Mucosa of gallbladder (tissue), 1 donor: ENCODE measurements at regions not wholly inside any gene's neighbourhood (a gene's known extent, or its start where the extent isn't known, plus 50 kb on each side); places are given as distances from the start of the nearest gene placed in this dataset.
"Not testable (repeated sequence)": the region's sequence is repeated elsewhere in the genome, so short reads cannot be mapped to it uniquely, and the experiment has no call there.

Source experiments
- DNase-seq: peaks from one replicate; pipeline ENCODE4 v3.0.0-alpha.2; 2020; ENCODE audit warnings: low spot score
- donor health status: DM: no; HTN: no; CAD: no.

GRCh38 chr12:84382486-84382885 lies 530.1 kb downstream of the SLC6A15 start:
- DNase-seq: not testable (repeated sequence)

GRCh38 chr12:84376320-84376719 lies 536.3 kb downstream of the SLC6A15 start:
- DNase-seq: no peak

DNA sequence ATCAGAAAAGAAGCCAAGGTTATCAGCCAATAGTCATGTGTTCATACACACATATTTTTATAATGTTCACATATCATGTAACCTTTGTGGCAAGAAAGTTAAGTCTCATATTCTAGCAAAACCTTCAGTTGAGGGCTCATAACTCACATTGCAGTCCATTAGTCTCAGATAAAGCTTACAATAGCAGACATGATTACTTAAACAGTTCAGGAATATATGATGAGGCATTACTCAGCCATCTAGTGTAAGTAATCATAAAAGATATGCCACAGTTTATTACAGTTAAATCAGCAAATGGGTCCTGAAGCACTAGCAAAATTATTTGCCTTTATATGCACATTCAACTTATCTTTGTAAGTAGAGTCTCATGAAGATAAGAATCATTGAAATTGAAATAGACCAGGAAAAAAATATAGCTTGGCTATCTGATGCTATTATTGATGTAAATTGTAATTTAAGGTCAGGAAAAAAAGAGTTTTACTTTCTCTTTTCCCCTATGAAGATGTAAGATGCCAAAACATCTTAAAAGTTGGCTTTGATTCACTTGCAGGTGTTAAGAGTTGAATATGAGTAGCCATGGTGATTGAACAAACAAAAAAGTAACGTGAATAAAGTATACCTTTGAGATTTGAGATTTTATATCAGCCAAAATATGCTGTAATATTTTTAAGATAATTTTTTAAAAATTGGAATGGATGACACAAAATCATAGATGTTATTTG lies 537.0 kb downstream of the SLC6A15 start:
- DNase-seq: no peak

DNA sequence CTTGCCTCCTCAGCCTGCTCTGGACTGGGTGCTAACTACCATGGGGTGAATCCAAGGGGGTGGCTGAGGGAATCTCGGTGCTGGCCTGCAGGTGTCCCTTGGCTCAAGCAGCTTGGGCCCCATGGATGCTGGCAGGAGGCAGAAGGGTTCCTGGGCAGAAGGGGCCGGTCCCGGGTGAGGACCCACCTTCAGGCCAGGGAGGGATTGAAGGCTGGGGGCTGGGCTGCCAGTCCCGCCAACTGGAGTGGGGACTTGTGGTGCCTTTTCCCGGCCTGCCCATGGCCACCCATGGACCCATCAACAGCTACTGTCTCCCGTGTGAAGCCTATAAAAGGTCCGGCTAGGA lies 550.1 kb downstream of the SLC6A15 start:
- DNase-seq: no peak

GRCh38 chr12:84361651-84362551 lies 550.7 kb downstream of the SLC6A15 start:
- DNase-seq: no peak

DNA sequence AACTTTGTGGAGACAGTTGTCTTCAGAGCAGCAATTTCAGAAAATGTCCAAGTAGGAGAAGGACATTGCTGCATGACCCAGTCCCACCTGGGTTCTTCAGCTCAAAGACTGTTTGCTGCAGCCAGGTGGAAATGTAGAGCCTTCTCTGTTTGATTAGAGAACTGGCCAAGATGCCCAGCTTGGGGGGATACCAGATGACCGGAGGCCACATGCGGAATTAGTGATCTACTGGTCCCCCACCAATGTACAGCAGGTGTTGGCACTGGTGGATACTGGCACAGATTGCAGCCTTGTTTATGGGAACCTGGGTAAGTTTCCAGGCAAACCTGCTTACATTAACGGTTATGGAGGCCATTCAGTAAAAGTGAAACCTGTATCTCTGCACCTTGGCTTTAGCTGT lies 555.3 kb downstream of the SLC6A15 start:
- DNase-seq: no peak

GRCh38 chr12:84356224-84356623 lies 556.4 kb downstream of the SLC6A15 start:
- no peak for DNase-seq

- DNase-seq: no peak
Observed at GRCh38 chr12:84355561-84355960, 557.0 kb downstream of the SLC6A15 start.

GRCh38 chr12:84348582-84348981 lies 564.0 kb downstream of the SLC6A15 start:
- no peak for DNase-seq

GRCh38 chr12:84341467-84342193 lies 571.0 kb downstream of the SLC6A15 start:
- no peak for DNase-seq

- DNase-seq: no peak
Observed at GRCh38 chr12:84336231-84336630, 576.4 kb downstream of the SLC6A15 start.

DNA sequence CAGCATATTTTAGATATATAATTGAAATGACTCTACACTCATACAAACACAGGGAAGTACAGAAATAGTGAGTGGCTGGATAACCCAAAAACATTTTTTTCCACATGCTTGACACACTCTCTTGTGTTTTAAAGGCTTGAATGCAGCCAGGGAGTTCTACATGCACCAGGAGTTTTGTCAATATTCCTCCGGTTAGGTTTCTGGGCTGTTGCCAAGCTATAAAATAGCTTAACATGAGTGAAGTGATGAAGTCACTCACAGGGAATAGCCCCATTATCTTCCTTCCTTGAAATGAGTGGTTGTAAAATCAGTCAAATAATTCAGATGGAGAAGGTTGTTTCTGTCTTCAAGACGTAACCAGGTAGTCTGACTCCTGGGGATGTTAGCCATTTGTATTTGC lies 582.7 kb downstream of the SLC6A15 start:
- DNase-seq: no peak

- DNase-seq: no peak
Observed at GRCh38 chr12:84315926-84316325, 596.7 kb downstream of the SLC6A15 start.

DNA sequence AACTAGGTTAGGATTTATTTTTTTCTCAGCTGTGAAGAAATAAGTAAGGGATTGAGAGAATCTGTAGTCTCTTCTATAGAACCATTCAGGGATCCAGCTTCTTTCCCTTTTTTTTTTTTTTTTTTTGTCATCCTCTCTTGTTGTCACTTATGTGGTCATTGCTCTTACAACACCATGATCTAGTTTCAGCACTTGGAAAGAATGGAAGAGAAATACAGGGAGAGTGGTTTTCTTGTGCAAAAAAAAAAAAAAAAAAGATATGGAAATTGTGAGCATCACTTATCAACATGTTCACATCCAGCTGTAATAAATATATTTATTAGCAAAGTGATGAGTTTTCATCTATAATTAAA lies 599.3 kb downstream of the SLC6A15 start:
- no peak for DNase-seq

DNA sequence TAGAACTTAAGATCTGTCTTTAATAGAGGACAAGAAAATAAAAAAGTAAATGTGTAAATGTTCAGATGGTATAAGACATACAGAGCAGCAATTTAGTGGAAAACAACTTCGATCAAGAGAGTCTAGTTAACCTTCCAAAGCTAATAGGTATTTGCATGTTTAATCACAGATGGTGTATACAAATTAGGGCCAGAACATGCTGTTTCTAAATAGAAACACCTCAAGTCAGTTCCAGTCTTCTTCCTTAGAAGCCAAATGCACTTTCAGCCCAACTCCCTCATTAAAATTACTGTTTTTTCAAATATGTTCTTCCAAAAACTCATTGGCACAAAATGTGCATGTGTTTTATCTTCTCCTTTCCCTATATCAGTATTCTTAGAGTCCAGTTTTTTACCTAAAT lies 604.4 kb downstream of the SLC6A15 start:
- DNase-seq: no peak

- DNase-seq: no peak
Observed at GRCh38 chr12:84305144-84305543, 607.5 kb downstream of the SLC6A15 start.

- no peak for DNase-seq
Observed at GRCh38 chr12:84294246-84294645, 618.4 kb downstream of the SLC6A15 start.

DNA sequence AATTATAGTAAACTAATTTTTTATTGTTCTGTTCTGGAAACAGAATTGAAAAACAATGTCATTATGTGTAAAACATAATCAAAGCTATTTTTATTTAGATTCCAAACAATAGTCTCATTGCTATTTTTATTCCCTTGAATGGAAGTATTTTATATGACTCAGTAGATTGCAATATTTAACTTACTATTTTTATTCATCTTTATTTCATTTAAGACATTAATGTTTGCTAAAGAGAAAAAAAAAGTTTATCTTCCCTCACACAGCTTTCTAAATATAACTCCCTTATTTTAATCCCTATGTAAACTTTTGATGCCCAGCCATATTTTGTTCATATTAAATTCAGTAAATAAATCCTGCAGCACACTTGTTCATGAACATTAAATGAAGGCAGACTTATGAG lies 622.4 kb downstream of the SLC6A15 start:
- no peak for DNase-seq

DNA sequence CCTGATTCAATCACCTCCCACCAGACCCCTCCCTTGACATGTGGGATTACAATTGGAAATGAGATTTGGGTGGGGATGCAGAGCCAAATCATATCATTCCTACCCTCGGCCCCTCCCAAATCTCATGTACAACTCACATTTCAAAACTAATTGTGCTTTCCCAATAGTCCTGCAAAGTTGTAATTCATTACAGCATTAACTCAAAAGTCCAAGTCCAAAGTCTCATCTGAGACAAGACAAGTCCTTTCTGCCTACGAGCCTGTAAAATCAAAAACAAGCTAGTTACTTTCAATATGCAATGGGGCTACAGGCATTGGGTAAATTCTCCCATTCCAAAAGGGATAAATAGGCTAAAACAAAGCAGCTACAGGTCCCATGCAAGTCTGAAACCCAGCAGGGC lies 634.6 kb downstream of the SLC6A15 start:
- no peak for DNase-seq

DNA sequence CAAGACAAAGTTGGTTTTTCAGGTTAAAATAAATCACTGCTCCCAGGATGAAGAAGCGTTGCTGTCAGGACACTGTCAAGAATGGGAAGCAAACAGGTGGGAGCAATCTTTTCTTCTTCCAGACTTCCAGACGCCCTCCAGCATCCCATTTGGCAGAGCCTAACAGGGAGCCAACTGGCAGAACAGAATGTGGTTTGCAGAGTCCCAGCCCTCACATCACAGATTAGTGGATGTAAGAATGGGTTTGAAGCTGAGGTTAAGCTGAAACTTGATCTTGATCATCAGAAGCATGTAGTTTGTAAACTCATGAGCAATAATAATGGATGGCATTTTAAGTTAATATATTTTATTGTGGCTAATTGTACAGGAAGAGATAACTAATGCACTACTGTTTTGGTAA lies 636.4 kb downstream of the SLC6A15 start:
- DNase-seq: no peak

GRCh38 chr12:84272324-84272723 lies 640.3 kb downstream of the SLC6A15 start:
- no peak for DNase-seq

GRCh38 chr12:84270470-84271140 lies 642.0 kb downstream of the SLC6A15 start:
- no peak for DNase-seq
